ENCODE measurements at regions not wholly inside any gene's neighbourhood (a gene's known extent, or its start where the extent isn't known, plus 50 kb on each side); places are given as distances from the start of the nearest gene placed in this dataset.

- DNase-seq (ENCODE audit: extremely low spot score in 2 of 2): no peak
- H3K27ac ChIP-seq: no peak overlapping the region
- H3K4me1 ChIP-seq: no peaks in the 10 kb centered on the region
- no peaks in the 10 kb centered on the region for H3K9me3 ChIP-seq
- no peak for TF ChIP-seq POLR2A (IDR thresholded peaks at IDR 0.05)
- TF ChIP-seq CTCF (IDR thresholded peaks at IDR 0.05): no peak
- no peak for TF ChIP-seq POLR2AphosphoS5 (IDR thresholded peaks at IDR 0.05; ENCODE audit: insufficient read depth in 1 of 2, low read depth in 1 of 2)
- H3K27me3 ChIP-seq: no peaks in the 10 kb centered on the region
- intact Hi-C loops (cut with DNase I): no loop called here
- H3K4me3 ChIP-seq: no peak overlapping the region
- no peaks in the 10 kb centered on the region for H3K36me3 ChIP-seq
These were observed 479.8 kb downstream of the PREX1 start for GRCh38 chr20:48348022-48348421.

- H3K4me3 ChIP-seq: no peak overlapping the region
- no peaks in the 10 kb centered on the region for H3K36me3 ChIP-seq
- intact Hi-C loops (cut with DNase I): no loop called here
- no peak for TF ChIP-seq POLR2AphosphoS5 (IDR thresholded peaks at IDR 0.05; ENCODE audit: insufficient read depth in 1 of 2, low read depth in 1 of 2)
- no peak for TF ChIP-seq POLR2A (IDR thresholded peaks at IDR 0.05)
- no peak for TF ChIP-seq CTCF (IDR thresholded peaks at IDR 0.05)
- no peaks in the 10 kb centered on the region for H3K9me3 ChIP-seq
- H3K27ac ChIP-seq: no peak overlapping the region
- H3K4me1 ChIP-seq: peaks cover 8% of the 10 kb centered on the region
- H3K27me3 ChIP-seq: no peaks in the 10 kb centered on the region
- DNase-seq (ENCODE audit: extremely low spot score in 2 of 2): no peak
These were observed 484.8 kb downstream of the PREX1 start for GRCh38 chr20:48342822-48343513.

- no peak overlapping the region for H3K27ac ChIP-seq
- TF ChIP-seq POLR2A (IDR thresholded peaks at IDR 0.05) (no peak), POLR2AphosphoS5 (IDR thresholded peaks at IDR 0.05; ENCODE audit: insufficient read depth in 1 of 2, low read depth in 1 of 2) (no peak), CTCF (IDR thresholded peaks at IDR 0.05) (no peak)
- H3K4me3 ChIP-seq: no peak overlapping the region
- H3K27me3 ChIP-seq: no peaks in the 10 kb centered on the region
- peaks cover 8% of the 10 kb centered on the region for H3K4me1 ChIP-seq
- DNase-seq (ENCODE audit: extremely low spot score in 2 of 2): no peak
- no peaks in the 10 kb centered on the region for H3K36me3 ChIP-seq
- H3K9me3 ChIP-seq: no peaks in the 10 kb centered on the region
- intact Hi-C loops (cut with DNase I): no loop called here
These were observed 486.9 kb downstream of the PREX1 start for GRCh38 chr20:48340883-48341281.

GRCh38 chr20:48339986-48340882, 487.6 kb downstream of the PREX1 start:
- H3K27ac ChIP-seq: no peak overlapping the region
- no peak for DNase-seq (ENCODE audit: extremely low spot score in 2 of 2)
- TF ChIP-seq POLR2A (IDR thresholded peaks at IDR 0.05): no peak
- no peak for TF ChIP-seq POLR2AphosphoS5 (IDR thresholded peaks at IDR 0.05; ENCODE audit: insufficient read depth in 1 of 2, low read depth in 1 of 2)
- TF ChIP-seq CTCF (IDR thresholded peaks at IDR 0.05): no peak

More at GRCh38 chr20:48339986-48340882, 487.6 kb downstream of the PREX1 start:
- H3K36me3 ChIP-seq: no peaks in the 10 kb centered on the region
- H3K27me3 ChIP-seq: no peaks in the 10 kb centered on the region
- H3K4me1 ChIP-seq: peaks cover 8% of the 10 kb centered on the region
- intact Hi-C loops (cut with DNase I): no loop called here
- H3K9me3 ChIP-seq: no peaks in the 10 kb centered on the region
- H3K4me3 ChIP-seq: no peak overlapping the region
